ENCODE measurements at regions not wholly inside any gene's neighbourhood (a gene's known extent, or its start where the extent isn't known, plus 50 kb on each side); places are given as distances from the start of the nearest gene placed in this dataset.

DNA sequence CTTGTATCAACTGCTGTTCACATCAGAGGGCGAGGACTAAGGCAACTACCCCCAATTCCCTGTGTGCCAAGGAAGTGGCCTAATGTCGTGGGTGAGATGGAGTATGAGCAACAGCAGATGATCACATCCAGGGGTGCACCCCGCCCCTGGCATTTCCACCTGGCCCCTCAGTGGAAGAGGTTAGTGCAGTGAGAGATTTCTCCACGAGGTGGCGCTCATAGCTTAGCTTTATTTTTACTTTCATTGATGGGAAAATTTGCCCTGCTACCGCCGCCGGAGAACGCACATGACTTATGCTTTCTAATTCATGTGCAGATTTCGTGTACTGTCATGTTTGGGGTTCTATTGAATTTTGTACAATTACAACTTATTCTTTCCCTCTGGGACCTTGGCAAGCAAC, 470.6 kb upstream of the MEX3C start:
- TF ChIP-seq, protein P1, sequence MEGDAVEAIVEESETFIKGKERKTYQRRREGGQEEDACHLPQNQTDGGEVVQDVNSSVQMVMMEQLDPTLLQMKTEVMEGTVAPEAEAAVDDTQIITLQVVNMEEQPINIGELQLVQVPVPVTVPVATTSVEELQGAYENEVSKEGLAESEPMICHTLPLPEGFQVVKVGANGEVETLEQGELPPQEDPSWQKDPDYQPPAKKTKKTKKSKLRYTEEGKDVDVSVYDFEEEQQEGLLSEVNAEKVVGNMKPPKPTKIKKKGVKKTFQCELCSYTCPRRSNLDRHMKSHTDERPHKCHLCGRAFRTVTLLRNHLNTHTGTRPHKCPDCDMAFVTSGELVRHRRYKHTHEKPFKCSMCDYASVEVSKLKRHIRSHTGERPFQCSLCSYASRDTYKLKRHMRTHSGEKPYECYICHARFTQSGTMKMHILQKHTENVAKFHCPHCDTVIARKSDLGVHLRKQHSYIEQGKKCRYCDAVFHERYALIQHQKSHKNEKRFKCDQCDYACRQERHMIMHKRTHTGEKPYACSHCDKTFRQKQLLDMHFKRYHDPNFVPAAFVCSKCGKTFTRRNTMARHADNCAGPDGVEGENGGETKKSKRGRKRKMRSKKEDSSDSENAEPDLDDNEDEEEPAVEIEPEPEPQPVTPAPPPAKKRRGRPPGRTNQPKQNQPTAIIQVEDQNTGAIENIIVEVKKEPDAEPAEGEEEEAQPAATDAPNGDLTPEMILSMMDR (conservative IDR thresholded peaks at IDR 0.05 in 1 of 2, IDR thresholded peaks at IDR 0.05 in 1 of 2; ENCODE audit: low read depth in 1 of 2, low read length in 2 of 2) = peak; percentile 34 to 61
- TF ChIP-seq EZH2 (IDR thresholded peaks at IDR 0.05; ENCODE audit: low read length, missing control alignments) = no peak

All from fibroblast of lung (primary cell).